DMS 273 treated with DMSO at 0.1 percent for 48 hours (cell line): ENCODE measurements at regions not wholly inside any gene's neighbourhood (a gene's known extent, or its start where the extent isn't known, plus 50 kb on each side); places are given as distances from the start of the nearest gene placed in this dataset.

Source experiments
- DNase-seq: peaks from one replicate; lab custom pipeline; 2025; lab: John Stamatoyannopoulos, UW

DNA sequence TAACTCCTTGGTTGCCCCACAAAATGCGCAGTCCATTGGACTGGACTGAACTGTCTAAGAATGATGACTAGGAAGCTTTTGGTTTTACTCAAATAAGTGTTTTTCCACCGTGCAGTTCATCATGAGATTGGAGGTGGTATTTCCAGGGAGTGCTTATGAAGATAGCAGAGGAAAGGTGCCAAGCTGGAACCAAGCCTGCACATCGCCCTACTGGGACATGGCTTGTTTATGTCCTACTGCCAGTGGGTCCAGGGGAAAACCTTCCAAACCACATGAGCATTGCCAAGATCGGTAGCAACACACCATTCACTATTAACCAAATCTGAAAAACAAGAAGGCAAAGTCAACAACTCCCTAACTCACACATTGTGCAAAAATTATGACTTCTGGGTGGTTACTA lies 54.7 kb upstream of the DSCAM start:
- DNase-seq, result no peak

GRCh38 chr21:40902299-40902698 lies 55.3 kb upstream of the DSCAM start:
- no peak for DNase-seq

DNA sequence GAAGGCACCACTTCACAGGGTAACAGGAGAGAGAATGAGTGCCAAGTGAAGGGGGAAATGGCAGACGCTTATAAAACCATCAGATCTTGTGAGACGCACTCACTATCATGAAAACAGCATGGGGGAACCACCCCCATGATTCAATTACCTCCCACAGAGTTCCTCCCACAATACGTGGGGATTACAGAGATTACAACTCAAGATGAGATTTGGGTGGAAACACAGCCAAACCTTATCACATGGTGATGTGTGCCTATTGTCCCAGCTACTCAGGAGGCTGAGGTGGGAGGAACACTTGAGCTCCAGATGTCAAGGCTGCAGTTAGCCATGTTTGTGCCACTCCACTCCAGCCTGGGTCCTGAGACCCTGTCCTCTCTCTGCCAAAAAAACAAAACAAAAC lies 56.0 kb upstream of the DSCAM start:
- DNase-seq, result no peak

GRCh38 chr21:40905251-40905650 lies 58.3 kb upstream of the DSCAM start:
- DNase-seq, result no peak

DNA sequence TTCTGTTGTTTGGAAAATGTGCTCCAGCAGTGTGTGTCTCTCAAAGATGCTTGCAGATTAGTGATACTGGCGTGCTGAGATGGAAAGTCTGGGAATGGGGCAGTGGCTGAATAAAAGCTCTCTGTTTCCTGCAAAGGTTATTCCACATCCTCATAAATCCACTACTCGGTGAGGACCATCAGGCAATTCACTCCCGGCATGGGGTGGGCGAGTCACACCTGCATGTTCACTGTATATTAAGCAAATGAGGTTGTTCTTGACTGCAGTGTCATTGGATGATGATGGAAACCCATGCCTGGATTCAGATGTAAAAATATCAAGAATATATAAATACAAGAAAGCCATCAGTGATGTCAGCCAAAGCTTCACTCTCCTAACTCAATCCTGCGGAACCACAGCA lies 65.4 kb upstream of the DSCAM start:
- DNase-seq, result no peak

GRCh38 chr21:40915114-40915513 lies 68.2 kb upstream of the DSCAM start:
- no peak for DNase-seq

DNA sequence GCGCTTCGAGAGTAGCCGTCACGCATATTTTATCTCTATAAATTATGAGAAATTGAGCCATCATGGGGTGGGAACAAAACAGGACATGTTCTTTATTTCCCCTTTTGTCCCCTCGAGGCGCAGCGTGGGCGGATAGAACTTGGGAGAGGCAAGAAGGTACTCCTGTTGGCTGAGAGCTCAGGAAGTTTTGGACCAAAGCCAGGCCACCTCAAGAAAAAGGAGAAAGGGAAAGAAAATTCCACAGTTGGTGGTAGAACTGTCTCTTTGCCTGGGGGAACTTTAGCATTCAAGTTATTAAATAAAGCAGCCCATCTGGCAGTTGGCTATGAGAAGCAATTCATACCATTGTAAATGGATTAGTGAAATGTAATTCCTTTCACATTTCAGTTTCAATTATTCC lies 76.4 kb upstream of the DSCAM start:
- DNase-seq, result no peak

DNA sequence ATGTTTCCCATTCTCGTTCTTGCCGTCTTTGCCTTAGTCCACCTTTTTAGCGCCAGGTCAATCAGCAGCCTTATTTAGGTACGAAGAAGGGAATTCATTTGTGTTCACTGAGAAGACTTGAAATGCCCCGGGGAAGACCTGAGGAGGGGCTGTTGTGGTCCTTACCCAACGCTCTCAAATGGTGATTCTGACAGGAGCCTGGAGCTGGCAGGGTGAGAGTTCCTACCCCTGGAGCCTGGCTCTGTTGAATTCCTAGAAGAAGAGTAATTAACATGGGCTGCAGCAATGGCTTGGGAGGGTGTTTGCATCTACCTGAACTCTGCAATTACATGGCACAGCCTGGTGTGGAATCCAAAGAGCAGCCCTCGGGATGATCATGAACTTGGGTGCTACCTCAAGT lies 76.9 kb upstream of the DSCAM start:
- no peak for DNase-seq

DNA sequence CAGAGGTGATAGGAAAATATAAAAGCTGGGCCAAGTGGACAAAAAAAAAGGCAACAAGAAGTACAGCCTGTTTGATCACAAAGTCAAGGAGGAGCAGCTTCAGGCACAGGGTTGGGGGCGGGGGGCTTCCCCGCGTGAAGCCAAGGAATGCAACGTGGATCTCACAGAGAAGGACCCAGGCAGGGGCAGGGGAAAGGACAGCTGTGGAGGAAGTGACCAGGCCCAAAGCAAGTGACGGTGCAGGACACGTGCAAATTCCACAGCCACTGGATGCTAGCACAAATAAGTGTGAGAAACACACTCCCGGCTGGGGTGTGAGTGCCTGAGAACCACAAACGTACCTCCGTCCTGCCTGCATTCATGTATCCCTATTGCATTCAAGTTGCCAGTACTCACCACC lies 77.7 kb upstream of the DSCAM start:
- DNase-seq, result no peak

DNA sequence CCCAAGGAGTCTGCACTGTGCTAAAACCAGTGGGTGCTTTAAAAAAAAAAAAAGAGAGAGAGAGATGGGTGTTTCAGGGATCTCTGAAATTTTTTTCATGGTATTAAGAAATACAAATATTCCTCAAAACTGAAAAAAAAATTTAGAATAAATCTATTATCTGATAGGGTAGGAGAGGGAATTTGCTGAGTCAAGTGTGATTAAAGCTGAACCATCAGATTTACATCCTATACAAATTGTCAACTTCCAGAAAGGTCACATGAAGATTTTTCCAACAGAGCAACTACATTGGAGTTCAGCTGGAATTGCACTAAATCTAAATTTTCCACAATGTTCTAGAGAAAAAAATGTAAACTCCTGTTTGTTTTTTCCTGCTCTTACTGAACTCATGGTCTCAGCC lies 79.3 kb upstream of the DSCAM start:
- no peak for DNase-seq

GRCh38 chr21:40929833-40930232 lies 82.9 kb upstream of the DSCAM start:
- no peak for DNase-seq

GRCh38 chr21:40931197-40931596 lies 84.2 kb upstream of the DSCAM start:
- DNase-seq, result no peak

GRCh38 chr21:40936178-40936577 lies 89.2 kb upstream of the DSCAM start:
- DNase-seq, result no peak

DNA sequence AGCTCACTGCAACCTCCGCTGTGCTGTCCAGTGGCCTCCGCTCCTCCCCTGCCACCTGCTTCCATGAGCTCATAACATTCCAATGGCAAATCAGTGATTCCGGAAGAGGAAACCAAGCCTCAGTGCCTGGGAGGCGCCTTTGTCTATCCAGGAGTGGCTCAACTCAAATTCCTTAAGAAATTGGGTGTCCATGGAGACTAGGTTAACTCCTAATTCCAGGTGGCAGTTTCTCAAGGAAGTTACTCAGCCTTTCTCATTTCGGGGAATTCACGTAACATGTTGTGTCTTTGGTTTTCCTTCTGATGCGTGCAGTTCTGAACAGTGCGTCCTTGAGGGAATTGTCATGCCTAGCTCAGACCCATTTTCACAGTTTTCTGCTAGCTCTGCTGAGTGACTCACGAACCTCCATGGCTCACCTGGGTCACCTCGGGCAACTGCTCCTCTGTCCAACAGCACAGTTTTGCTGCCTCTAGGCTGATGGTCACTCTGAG lies 89.9 kb upstream of the DSCAM start:
- no peak for DNase-seq

DNA sequence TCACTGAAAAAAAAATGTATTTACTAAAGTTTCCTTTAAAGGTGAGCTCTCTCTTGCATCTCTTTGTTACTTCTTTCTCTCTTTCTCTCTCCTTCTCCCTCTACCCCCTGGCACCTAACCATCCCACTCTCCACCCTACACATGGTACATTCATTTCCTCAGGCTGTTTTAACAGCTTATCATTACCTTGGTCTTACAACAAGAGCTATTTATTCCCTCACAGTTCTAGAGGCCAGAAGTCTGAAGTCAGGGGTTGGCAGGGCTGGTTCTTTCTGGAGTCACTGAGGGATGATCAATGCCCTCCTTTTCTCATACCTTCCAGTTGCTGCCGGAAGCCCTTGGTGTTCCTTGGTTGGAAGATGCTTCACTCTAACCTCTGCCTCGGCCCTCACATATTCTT lies 91.1 kb upstream of the DSCAM start:
- DNase-seq, result no peak

- DNase-seq, result no peak
Measured at GRCh38 chr21:40938611-40939010, 91.7 kb upstream of the DSCAM start.

DNA sequence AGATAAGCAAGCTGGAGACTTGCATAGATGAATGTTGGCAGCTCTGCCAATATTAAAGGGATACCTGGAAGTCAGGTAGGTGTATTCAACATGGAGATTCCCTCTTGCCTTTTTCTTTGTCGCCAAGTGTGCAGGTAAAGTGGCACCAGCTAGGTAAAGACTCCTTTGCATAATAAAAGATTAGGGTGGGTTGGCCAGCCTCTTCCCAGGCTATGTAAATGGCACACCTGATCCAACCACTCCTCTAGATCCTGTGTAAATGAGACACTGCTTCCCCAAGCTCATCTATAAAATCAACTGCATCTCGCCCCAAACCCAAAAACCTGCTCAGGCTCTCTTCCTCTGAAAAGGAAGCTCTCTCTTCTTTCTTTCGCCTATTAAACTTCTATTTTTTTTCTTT lies 100.8 kb upstream of the DSCAM start:
- no peak for DNase-seq

- no peak for DNase-seq
Measured at GRCh38 chr21:40950970-40951369, 104.0 kb upstream of the DSCAM start.

DNA sequence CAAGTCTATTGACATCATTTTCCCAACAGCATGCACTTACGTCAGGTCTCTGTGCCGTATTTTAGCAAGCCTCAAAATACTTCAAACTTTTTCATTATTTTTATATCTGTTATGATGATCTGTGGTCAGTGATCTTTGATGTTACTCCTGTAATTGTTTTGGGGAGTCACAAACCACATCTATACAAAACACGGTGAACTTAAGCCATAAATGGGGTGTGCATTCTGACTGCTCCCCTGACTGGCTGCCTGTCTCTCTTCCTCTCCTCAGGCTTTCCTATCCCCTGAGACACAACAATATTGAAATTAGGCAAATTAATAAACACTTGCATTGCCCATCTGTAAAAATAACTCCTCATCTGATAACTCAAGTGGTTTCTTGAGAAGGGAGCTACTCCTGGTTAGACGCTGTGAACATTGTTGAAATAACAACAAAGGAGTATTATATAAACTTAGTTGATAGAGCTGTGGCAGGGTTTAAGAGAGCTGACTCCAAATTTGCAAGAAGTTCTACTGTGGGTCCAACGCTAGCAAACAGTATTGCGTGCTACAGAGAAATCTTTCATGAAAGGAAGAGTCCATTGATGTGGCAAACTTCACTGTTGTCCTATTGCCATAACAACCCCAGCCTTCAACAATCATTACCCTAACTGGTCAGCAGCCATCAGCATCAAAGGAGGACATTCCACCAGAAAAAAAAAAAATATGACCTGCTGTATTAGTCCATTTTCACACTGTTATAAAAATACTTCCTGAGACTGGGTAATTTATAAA lies 105.8 kb upstream of the DSCAM start:
- DNase-seq, result no peak

- DNase-seq, result no peak
Measured at GRCh38 chr21:40964691-40965090, 117.7 kb upstream of the DSCAM start.

GRCh38 chr21:40967771-40968170 lies 120.8 kb upstream of the DSCAM start:
- DNase-seq, result no peak

DNA sequence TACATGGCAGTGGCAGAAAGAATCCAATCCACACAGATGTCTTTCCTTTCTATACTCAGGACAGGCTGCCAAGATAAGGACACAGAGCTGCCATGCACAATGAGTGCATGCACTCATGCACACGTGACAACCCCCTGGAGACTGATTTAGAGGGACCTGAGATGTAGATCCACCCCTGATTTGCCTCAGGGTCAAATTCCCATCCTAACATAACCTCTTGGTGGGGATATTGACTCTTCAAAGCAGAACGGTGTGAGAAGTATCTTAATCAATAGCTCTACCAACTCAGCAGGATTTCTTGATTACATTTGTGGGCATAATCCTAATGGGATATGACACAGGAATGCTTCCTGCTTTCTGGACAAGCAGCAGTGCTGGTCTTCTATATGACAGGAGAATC lies 125.2 kb upstream of the DSCAM start:
- DNase-seq, result no peak

DNA sequence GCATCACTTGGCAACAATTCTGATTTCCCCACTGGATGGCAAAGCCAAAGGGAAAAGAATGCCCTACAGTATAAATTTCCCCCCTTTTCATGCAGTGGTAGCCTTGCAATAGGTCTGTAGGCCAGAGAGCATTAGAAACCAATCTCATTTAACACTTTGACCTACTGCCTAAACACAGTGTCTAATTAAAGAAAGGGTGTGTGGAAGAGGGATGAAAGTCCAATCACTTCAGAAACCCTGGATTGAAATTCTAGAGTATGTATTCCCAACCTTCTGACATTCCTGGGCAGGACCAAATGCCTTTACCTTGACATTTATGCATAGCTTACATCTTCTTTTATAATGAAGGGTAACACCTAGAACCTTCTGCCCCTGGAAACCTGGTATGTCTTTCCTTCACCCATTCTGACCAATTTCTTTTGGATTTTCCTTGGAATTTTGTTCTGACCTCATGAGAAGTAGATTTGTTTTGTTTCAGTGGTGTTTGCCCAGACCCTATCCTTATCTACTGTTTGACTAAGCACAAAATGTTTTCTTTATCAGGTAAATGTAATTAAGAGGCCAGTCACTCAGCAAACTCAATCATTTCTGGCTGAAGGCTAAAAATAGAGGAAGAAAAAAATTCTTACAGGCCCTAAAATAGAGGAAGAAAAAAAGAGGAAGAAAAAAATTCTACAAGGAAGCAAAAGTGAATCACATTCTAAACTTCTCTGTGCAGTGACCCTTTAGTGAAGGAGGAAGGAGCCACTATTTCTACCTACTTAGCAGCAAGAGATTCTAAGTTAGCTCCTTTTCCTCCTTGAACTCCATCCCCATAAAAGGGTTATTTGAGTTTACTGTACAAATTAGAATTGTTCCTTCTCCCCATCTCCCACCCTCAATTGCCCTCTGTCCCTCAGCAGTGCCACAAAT lies 129.5 kb upstream of the DSCAM start:
- no peak for DNase-seq
